SHP77 (cell line): ENCODE measurements at regions not wholly inside any gene's neighbourhood (a gene's known extent, or its start where the extent isn't known, plus 50 kb on each side); places are given as distances from the start of the nearest gene placed in this dataset.
"Not testable (repeated sequence)": the region's sequence is repeated elsewhere in the genome, so short reads cannot be mapped to it uniquely, and the experiment has no call there.

Experiments
- DNase-seq, 2 experiments: peaks; one replicate each; lab custom pipeline; 2025; lab: John Stamatoyannopoulos, UW

DNA sequence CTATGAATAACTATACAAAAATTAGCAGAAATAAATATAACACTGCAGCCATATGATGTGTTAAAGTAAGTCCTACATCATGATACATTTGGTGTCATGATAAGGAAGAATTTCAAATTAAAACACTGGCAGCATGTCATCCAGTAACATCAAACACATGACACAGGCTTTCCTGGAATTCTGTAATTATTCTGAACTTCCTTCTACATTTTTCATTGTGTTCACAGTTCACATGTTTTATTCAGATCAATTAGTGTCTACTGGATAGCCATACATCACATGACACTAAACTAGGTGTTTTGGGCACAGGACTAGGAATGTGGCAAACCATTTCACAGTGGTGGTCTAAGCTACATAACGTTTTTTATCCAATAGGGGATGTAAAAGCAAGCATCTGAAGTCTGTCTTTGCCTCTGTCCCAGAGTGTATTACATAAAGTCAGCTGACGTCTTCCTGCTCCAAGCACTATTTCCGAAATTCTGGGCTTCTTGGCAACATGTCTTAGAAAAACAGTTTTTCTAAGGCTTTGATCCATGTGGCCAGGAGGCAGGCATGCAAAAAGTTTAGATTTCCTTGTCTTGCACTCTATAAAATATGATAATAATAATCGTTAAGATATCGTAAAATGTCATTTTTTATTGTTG, 707.9 kb downstream of the CENPC start:
- DNase-seq, result no peak

DNA sequence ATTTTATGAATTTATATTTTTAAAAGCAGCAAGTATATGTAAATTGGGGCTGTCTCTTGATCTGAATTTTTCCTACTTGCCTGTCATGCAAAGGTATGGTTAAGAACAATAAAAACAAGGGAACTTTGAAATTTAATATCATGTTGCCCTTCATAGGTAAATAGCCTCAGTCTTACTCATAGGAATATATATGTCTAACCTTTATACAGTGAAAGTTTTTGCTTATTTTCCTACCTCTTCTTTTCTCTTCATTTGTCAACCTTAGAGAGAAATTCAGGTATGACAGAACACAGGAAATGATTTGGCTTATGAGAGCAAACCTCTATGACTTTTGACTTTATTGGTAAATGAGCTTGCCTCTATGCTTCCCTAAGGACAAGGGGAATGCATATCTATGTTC, 716.0 kb downstream of the CENPC start:
- DNase-seq, result no peak

DNA sequence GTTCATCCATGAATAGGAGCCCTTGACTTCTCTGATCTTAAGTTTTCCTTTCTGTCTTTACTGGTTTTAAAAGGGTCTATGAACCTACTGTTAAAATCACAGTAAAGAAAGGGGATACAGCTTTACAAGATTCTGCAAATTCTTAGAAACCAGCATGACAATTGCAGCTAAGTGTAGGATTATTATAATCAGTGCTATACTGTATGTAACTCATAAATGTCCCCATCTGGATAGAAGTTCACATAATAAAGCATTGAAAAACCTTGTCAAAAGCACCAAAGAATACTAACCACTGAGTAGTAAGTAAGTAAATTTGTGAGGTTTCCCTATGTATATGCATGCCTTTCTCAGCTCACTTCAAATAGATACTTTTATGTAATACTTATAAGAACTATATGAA, 724.6 kb downstream of the CENPC start:
- no peak for DNase-seq

DNA sequence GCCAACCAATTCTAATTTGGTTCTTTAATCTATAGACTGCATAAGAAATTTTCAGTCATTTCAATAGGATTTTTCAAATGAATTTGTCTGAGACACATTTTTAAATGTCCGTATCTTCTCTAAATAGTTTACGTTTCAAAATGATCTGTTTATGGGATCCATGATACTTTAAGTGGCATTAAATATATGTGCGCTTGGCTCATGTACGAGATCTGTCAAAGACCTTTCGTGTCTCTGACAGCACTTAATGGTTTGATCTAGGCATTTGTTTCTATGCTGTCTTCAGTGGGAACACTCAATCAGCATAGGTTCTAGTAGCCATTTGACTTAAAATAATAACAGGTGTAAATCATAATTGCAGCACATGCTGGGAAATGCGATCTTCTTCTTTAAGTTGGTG, 731.0 kb downstream of the CENPC start:
- DNase-seq, result no peak

DNA sequence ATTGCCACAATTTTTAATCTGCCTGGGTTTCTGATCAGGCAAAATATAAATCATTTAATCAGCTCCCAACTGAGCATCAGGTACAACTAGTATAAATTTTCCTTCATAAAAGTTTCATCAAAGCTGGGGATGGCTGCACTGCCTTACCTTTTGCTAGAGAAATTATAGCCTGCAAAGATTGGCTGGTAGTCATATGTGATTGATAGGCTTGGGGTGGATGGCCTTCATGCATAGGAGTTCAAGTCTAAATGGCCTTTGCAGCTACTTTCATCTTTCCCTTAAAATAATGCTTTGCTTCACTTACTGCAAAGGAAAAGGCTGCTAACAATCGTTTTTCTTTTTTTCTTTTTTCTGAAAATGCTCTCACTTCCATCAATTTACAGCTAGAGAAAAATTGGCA, 739.7 kb downstream of the CENPC start:
- DNase-seq, result no peak

DNA sequence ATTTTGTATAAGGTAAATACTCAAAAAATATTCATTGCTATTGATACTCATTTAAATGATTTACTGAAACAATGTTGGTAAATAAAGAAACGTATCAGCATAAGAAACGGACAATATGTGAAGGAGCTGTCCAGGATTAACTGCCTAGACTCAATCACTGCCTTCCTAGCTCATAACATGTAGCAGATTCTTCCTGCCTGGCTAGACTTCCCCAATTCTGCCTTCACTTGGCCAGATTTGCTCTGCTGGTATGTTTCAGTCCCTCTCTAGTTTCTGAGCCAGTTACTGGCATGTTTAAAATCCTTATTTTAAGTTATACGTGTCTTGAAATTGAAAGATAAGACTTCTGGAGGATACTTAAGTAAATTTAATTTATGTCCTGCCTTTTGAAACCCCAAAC, 740.3 kb downstream of the CENPC start:
- no peak for DNase-seq

DNA sequence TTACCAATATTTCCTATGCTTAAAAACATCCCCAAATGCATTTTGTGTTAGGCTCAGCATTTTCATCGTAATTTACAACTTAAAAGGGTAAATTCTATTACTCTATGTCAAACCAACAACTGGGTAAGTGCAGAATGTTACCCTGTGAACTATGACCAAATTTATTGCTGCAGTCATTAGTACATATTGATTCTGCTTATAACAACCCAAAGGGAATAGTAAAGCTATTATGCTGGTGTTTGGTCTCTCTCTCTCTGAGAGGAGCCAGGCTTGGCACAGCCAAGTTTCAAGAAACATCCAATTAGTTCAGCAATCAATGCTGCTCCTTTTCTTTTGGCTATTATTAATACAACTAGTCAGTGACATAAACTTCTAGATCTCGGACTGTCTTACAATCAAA, 747.7 kb downstream of the CENPC start:
- DNase-seq, result no peak

DNA sequence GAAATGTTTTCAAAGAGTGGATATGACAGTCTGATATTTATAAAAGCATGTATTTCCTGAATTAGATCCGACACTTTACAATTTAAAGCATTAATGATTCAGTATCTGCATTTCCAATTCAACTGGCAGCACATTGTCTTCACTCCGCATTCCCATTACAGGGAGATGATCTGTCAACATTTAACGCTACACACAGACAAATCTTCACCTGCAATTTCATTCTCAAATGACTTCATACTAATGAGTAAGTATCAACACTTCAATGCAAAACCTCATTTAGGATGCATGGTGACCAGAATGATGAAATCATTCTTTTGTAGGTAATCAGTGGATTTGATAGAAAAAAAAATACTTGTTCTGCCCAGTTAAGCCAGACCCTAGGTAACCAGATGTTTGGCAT, 749.6 kb downstream of the CENPC start:
- no peak for DNase-seq

DNA sequence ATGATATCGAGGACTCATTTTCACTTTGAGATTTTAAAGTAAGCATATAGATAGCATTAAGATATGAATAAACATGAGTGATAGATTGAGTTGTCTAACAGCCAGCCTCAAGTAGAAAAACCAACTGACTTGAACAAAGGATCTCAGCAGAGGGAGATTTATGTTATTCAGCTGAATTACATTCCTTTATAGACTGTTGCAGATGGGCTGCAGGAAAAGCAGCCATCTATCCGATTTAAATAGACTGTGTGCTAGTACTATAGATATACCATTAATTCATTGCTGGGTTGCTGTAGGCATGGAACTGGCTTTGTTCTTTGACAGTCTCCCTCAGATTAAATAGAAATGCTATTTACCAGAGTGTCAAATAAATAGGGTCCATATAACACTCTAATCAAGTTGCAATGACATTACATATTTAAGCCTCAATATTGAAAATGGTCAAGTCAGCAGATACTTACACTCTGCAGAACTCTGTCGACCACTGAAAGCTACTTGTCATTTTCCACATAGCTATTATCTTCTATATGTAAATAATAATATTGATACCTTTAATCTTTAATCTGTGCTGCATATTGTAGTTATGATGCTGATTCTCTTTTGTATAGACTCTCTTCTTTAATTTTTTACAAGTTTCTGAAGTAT, 750.8 kb downstream of the CENPC start:
- DNase-seq, result no peak

DNA sequence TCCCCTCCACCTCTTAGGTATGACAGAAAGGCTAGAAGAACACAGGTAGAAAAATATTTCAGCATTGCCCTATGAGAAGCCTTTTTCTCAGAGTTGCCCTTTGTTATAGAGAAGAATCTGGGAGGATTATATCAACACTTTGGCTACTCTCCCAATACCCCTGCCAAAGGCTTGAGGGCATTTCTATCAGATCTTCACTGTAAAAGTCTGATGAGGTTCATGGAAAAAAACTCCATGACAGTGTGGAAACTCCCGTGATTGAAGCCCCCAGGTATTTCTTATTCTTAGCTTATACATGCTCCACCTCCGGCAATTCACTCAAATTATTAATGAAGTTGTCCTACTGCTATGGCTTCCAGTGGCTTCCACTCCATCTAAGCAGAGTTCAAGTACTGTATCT, 753.6 kb downstream of the CENPC start:
- DNase-seq, result no peak

DNA sequence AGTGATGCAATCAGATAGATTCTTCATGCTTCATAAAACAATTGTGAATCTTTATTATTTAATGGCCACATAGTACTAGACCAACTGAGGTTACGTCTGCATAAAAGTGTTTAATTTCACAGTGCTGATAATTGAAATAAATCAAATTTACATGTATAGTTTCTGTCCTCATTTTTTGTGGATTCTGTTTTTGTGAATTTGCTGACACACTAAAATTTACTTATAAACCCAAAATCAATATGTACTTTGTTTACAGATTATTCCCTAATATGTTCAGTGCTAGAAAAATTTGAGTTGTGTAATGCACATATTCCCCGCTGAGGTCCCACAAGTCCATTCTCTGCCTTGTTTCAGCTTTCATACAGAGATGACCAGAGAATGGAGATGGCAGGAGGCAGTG, 759.8 kb downstream of the CENPC start:
- no peak for DNase-seq

DNA sequence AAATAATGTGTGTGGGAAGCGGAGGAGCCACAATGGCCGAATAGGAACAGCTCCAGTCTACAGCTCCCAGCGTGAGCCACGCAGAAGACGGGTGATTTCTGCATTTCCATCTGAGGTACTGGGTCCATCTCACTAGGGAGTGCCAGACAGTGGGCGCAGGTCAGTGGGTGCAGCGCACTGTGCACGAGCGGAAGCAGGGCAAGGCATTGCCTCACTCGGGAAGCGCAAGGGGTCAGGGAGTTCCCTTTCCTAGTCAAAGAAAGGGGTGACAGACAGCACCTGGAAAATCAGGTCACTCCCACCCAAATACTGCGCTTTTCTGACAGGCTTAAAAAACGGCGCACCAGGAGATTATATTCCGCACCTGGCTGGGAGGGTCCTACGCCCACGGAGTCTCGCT, 762.6 kb downstream of the CENPC start:
- peak; percentile 5 to 30 for DNase-seq

DNA sequence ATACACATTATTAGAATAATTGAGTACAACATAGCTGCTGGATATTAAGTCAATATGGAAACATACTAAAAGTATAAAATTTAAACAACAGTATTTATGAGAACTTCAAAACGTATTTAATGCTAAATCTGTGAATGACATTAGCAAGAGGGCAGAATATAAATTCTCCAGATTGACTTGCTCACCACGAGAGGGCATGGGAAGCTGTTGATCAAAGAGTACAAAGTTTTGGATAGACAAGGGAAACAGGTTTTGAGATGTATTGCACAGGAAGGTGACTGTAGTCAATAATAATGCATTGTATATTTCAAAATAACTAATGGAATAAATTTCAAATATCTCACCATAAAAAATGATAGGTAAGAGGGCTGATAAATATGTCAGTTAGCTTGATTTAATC, 768.2 kb downstream of the CENPC start:
- no peak for DNase-seq

DNA sequence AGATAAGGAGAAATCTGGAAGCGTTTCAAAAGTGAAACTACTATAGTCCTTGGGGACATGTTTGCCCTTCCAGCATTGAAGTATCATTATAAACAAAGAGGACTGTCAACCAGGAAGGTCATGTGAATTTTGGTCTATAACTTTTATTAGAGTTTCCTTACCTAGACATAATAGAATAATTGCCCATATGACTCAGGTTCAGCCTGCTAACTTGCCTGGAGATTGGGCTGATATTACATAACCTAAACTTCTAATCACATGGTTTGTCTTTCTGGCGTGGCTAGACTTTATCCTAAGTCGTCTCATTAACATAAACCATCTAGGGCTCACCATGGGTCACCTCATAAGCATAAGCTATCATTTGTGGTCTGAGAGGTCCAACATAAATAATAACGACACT, 775.9 kb downstream of the CENPC start:
- DNase-seq, result no peak

DNA sequence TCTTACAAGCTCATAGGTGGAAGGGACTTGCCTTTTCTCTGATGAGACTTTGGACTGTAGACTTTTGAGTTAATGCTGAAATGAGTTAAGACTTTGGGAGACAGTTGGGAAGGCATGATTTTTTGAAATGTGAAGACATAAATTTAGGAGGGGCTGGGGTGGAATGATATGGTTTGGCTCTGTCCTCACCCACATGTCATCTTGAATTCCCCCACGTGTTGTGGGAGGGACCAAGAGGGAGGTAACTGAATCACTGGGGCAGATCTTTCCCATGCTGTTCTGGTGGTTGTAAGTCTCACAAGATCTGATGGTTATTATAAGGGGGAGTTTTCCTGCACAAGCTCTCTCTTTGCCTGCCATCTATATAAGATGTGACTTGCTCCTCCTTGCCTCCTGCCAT, 777.9 kb downstream of the CENPC start:
- DNase-seq, result no peak

DNA sequence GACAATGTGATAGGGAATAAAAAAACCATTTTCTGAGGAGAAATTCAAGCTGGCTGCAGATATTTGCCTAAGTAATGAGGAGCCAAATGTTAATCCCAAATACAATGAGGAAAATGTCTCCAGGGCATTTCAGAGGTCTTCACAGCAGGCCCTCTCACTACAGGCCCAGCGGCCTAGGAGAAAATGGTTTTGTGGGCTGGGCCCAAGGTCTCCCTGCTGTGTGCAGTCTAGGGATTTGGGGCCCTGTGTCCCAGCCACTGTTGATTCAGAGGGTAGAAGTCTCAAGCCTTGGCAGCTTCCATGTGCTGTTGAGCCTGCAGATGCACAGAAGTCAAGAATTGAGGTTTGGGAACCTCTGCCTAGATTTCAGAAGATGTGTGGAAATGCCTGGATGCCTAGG, 778.7 kb downstream of the CENPC start:
- no peak for DNase-seq

DNA sequence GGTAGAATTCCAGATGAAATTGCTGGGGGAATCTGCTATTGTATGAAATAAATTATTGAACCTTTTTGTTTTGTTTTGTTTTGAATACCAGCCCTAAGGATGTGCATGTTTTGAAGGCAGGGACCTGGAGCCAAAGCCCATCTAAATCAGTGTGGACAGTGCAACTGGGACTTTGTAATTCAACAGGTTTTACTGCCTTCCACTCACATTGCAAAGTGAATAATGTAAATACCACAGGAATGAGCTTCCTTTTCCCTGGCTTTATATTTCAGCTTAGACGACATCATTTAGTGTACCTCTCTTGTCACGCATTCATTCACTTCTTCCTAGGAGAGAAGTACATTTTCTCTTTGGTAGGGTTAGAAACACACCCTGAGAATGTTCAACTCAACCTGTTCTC, 795.0 kb downstream of the CENPC start:
- no peak for DNase-seq

DNA sequence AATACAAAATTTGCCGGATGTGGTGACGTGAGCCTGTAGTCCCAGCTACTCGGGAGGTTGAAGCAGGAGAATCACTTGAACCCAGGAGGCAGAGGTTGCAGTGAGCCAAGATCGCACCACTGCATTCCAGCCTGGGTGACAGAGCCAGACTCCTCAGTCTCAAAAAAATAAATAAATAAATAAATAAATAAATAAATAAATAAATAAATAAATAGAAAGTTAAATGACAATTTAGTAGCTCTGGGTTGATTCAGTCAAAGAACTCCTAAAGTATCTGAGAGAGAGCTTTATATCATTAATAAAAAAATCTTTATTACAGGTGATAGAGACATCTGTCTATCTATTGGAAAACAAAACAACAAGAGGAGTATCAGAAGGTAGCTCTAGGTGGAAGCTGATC, 798.4 kb downstream of the CENPC start:
- not testable (repeated sequence) for DNase-seq

DNA sequence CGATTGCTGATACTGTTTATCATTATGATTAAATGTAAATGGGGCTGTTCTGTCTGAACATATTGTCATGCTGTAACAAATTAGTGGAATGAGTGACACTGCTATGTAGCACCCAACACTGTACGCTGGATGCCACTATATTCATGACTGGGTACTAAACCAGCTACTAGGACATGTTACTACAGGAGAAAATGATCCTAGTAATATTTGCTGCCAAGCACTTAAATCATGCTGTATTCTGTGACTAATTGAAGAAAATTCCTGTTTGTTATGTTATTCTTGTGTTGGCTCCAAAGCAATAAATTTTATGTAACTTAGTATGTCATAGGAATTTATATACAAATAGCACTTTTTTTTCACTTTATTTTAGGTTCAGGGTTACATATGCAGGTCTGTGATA, 804.2 kb downstream of the CENPC start:
- no peak for DNase-seq

DNA sequence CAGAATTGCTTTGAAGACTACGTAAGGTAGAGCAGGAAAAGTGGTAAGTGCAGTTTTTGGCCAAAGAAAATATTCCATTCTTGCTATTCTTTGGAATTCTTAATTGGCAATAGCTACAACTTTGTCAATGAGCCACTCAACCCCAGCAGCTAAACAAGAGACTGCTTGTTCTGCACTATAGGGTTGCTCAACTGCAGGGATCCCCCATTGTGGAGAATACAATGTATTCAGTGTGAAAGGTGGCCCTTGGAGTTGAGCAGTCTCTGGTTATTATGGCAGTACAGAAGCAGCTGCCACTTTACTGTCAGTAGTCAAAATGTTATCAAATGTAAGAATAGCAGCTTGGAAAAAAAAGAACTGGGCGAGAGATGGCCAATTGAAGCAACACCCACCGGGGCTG, 808.7 kb downstream of the CENPC start:
- no peak for DNase-seq

DNA sequence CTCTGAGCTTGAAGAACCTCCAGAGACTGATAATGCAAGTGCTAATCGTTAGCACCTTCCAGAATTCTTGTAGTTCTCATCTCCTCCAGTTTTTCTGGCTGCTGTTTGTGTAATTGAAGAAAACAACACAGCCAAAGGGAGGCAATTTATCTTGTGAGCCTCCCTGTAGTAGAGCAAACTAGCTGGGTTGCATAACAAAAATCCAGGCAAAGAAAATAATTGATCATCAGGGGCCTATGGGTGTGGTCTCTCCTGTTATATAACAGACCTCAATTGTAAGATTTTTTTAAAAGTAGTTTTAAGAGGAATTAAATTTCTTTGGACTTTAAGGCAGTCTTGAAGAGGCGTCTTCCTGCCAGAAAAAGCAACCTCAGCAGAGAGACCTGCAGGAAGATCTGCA, 817.0 kb downstream of the CENPC start:
- DNase-seq, result no peak

DNA sequence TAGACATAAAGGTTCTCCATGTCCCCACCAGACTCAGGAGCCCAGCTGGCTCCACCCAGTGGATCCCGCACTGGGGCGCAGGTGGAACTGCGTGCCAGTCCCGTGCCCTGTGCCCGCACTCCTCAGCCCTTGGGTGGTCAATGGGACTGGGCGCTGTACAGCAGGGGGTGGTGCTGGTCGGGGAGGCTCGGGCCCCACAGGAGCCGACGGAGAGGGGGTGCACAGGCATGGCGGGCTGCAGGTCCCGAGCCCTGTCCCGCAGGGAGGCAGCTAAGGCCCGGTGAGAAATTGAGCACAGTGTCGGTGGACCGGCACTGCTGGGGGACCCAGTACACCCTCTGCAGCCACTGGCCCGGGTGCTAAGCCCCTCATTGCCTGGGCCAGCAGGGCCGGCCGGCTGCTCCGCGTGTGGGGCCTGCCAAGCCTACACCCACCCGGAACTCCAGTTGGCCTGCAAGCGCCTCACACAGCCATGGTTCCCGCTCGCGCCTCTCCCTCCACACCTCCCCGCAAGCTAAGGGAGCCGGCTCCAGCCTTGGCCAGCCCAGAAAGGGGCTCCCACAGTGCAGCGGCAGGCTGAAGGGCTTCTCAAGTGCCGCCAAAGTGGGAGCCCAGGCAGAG, 832.9 kb downstream of the CENPC start:
- not testable (repeated sequence) for DNase-seq

DNA sequence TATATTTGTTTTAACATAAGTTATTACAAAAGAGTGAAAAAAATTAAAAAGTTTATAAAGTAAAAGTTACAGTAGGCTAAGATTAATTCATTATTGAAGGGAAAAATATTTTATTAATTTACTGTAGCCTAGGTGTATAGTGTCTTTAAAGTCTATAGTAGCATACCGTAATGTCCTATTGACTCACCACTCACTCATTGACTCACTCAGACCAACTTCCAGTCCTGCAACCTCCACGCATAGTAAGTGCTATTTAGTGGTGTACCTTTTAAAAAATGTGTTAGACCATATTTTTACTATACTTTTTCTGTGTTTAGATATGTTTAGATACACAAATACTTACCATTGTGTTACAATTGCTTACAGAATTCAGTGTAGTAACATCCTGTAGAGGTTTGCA, 841.1 kb downstream of the CENPC start:
- DNase-seq, result no peak

DNA sequence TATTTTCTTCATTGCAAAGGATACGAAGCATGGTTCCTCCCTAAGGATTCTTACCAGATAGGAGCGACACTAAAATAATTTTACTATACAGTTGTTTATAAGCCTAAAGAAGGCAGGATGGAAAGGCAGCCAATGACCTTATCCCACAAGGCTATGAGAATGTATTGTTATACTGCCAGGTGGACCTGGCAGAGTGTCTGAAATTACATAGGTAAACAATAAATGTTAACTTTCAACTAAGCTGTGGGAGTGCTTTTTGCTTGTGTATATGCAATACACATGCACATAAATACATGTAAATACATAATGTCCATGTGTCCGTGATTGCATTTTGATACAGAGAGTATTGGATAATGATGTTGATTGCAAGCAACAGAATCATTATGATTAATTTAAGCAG, 850.6 kb downstream of the CENPC start:
- no peak for DNase-seq
